Gastrocnemius medialis (tissue), 4 donors: ENCODE measurements at regions not wholly inside any gene's neighbourhood (a gene's known extent, or its start where the extent isn't known, plus 50 kb on each side); places are given as distances from the start of the nearest gene placed in this dataset.

ENCODE experiments used
- POLR2A ChIP-seq, 2 donors: fragments of 450-650 bp; IDR thresholded peaks; one replicate each; pipeline ENCODE4 v1.6.1; 2017; ENCODE audit warnings: antibody characterized with exemption in 2 of 2, mild to moderate bottlenecking in 2 of 2, moderate library complexity in 2 of 2
- TF ChIP-seq, protein P1 (sequence below), 5 experiments: fragments of 450-650 bp in 3 of 5; fragments of 200-600 bp in 2 of 5; sonication (generic) in 2 of 5; IDR thresholded peaks in 4 of 5; conservative IDR thresholded peaks in 1 of 5; 1 replicate in 4 of 5; 2 replicates in 1 of 5; pipeline ENCODE4 v1.5.1; 2016 to 2019; ENCODE audit warnings: antibody characterized with exemption in 5 of 5, mild to moderate bottlenecking in 3 of 5, moderate library complexity in 3 of 5

DNA sequence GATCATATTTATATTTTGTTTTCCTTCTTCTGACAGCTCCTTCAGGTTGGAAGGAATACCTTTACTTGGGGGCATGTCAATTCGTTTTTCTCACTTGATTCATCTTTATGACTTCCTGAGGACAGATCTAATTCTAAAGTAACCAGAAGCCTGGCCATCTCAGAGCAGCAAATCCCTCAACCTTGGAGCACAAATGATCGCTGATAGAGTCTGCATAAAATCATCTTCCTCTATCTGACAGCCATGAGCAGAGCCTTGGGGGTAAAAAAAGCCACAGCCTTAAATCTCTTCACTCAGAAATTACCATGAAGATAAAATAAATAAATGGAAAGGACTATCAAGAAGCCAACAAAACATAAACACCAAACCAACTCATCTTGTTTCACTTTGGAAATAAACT is 325.8 kb downstream of the PRR16 start:
- no peak for TF ChIP-seq POLR2A (IDR thresholded peaks at IDR 0.05)
- TF ChIP-seq, protein P1, sequence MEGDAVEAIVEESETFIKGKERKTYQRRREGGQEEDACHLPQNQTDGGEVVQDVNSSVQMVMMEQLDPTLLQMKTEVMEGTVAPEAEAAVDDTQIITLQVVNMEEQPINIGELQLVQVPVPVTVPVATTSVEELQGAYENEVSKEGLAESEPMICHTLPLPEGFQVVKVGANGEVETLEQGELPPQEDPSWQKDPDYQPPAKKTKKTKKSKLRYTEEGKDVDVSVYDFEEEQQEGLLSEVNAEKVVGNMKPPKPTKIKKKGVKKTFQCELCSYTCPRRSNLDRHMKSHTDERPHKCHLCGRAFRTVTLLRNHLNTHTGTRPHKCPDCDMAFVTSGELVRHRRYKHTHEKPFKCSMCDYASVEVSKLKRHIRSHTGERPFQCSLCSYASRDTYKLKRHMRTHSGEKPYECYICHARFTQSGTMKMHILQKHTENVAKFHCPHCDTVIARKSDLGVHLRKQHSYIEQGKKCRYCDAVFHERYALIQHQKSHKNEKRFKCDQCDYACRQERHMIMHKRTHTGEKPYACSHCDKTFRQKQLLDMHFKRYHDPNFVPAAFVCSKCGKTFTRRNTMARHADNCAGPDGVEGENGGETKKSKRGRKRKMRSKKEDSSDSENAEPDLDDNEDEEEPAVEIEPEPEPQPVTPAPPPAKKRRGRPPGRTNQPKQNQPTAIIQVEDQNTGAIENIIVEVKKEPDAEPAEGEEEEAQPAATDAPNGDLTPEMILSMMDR (IDR thresholded peaks at IDR 0.05 in 4 of 5, conservative IDR thresholded peaks at IDR 0.05 in 1 of 5): no peak
